Activated naive CD8-positive, alpha-beta T cell treated with anti-CD3 and anti-CD28 coated beads, Interleukin-2, amount 50 U/mL, for 24 hours (primary cell): ENCODE measurements at regions not wholly inside any gene's neighbourhood (a gene's known extent, or its start where the extent isn't known, plus 50 kb on each side); places are given as distances from the start of the nearest gene placed in this dataset.
"Not testable (repeated sequence)": the region's sequence is repeated elsewhere in the genome, so short reads cannot be mapped to it uniquely, and the experiment has no call there.

Experiments
- ATAC-seq: fragments of 150-1000 bp; cut with Tn5 transposase; one replicate; pipeline ENCODE4 v1.10.0; 2021
- DNase-seq: peaks from one replicate; pipeline ENCODE4 v3.0.0; 2021
- H3K27ac Mint-ChIP-seq: one replicate; pipeline ENCODE4 v1.8.0; 2021; ENCODE audit warnings: mild to moderate bottlenecking, mixed read lengths
- H3K27me3 Mint-ChIP-seq: one replicate; pipeline ENCODE4 v1.8.0; 2021; ENCODE audit warnings: mixed read lengths
- H3K36me3 Mint-ChIP-seq: one replicate; pipeline ENCODE4 v1.8.0; 2021; ENCODE audit warnings: low read depth, mixed read lengths
- H3K4me1 Mint-ChIP-seq: one replicate; pipeline ENCODE4 v1.8.0; 2021; ENCODE audit warnings: mixed read lengths
- H3K4me3 Mint-ChIP-seq: one replicate; pipeline ENCODE4 v1.8.0; 2021; ENCODE audit warnings: mild to moderate bottlenecking, moderate library complexity, mixed read lengths
- H3K9me3 Mint-ChIP-seq: one replicate; pipeline ENCODE4 v1.8.0; 2021; ENCODE audit warnings: mixed read lengths

- H3K9me3 Mint-ChIP-seq: no peaks in the 10 kb centered on the region
- no peaks in the 10 kb centered on the region for H3K4me1 Mint-ChIP-seq
- no peaks in the 10 kb centered on the region for H3K36me3 Mint-ChIP-seq
- peaks cover 6% of the 10 kb centered on the region for H3K27me3 Mint-ChIP-seq
- H3K27ac Mint-ChIP-seq: no peak overlapping the region
- DNase-seq (no peak), ATAC-seq (no peak)
- H3K4me3 Mint-ChIP-seq: no peak overlapping the region
Measured at GRCh38 chr13:109318945-109319590, 467.3 kb downstream of the IRS2 start.

DNA sequence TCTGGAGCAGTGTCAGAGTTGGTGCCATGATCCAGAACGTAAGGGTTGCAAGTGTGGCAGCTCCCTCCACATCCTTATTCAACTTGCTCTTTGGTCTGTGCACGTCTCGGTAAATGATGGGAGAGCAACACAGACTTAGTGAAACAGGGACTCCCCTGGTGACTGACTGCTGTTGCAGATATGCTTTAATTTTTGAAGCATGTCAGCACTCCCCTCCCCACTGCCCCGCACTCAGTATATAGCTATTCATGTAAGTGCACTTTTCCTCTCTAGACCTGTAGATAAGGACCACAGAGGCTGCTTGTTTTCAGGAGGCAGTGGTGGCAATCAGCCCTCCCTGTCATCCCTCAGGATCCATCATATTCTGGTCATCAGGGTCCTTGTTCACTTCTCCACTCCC, 470.9 kb downstream of the IRS2 start:
- H3K4me3 Mint-ChIP-seq: no peak overlapping the region
- H3K4me1 Mint-ChIP-seq: no peaks in the 10 kb centered on the region
- H3K27ac Mint-ChIP-seq: no peak overlapping the region
- peaks cover 5% of the 10 kb centered on the region for H3K27me3 Mint-ChIP-seq
- no peaks in the 10 kb centered on the region for H3K9me3 Mint-ChIP-seq
- H3K36me3 Mint-ChIP-seq: no peaks in the 10 kb centered on the region
- ATAC-seq (no peak), DNase-seq (no peak)

DNA sequence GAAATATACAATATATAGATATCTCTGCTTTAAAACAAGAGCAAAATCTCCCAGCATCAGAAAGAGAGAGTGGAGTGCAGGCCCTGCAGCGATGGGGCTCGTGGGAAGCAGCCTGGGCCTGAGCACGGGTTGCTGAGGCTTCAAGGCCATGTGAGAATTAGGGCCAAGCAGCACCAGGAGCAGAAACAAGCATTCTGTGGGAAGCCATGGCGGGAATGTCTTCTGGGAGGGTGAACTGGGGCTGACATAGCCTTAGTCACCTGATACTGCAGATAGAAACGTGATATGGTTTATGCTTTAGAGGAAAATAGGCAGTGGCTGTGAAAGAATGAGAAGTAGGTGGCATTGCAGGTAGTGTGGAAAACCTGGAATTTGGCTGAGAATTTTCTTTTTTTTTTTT, 472.3 kb downstream of the IRS2 start:
- DNase-seq (no peak), ATAC-seq (no peak)
- Mint-ChIP-seq H3K9me3 (no peaks in the 10 kb centered on the region), H3K27ac (no peak overlapping the region), H3K36me3 (no peaks in the 10 kb centered on the region), H3K4me1 (no peaks in the 10 kb centered on the region), H3K27me3 (no peaks in the 10 kb centered on the region), H3K4me3 (no peak overlapping the region)

DNA sequence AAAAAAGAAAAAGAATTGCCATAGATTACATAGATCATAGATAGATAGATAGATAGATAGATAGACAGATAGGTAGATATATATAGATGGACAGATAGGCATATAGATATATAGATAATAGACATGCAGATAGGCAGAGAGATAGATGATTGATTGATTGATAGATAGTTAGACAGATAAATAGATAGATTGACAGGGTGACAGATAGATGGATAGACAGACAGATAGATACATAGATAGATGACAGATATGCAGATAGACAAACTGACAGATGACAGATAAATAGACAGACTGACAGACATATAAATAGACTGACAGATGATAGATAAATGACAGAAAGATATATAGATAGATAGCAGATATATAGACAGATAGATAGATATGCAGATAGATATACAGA, 474.0 kb downstream of the IRS2 start:
- H3K4me1 Mint-ChIP-seq: no peaks in the 10 kb centered on the region
- no peak overlapping the region for H3K4me3 Mint-ChIP-seq
- no peak overlapping the region for H3K27ac Mint-ChIP-seq
- no peak for ATAC-seq
- H3K9me3 Mint-ChIP-seq: no peaks in the 10 kb centered on the region
- H3K36me3 Mint-ChIP-seq: no peaks in the 10 kb centered on the region
- H3K27me3 Mint-ChIP-seq: no peaks in the 10 kb centered on the region
- DNase-seq: no peak

GRCh38 chr13:109311431-109311976, 474.9 kb downstream of the IRS2 start:
- not testable (repeated sequence) for H3K4me3 Mint-ChIP-seq, DNase-seq, ATAC-seq, H3K27me3 Mint-ChIP-seq, H3K9me3 Mint-ChIP-seq, H3K4me1 Mint-ChIP-seq, H3K36me3 Mint-ChIP-seq, H3K27ac Mint-ChIP-seq

GRCh38 chr13:109309625-109310363, 476.6 kb downstream of the IRS2 start:
- Mint-ChIP-seq H3K4me3 (no peak overlapping the region), H3K36me3 (no peaks in the 10 kb centered on the region), H3K4me1 (no peaks in the 10 kb centered on the region), H3K27me3 (no peaks in the 10 kb centered on the region), H3K9me3 (no peaks in the 10 kb centered on the region), H3K27ac (no peak overlapping the region)
- ATAC-seq (no peak), DNase-seq (no peak)

- Mint-ChIP-seq H3K4me3 (no peak overlapping the region), H3K4me1 (no peaks in the 10 kb centered on the region), H3K27me3 (peaks cover under 1% of the 10 kb centered on the region), H3K27ac (no peak overlapping the region), H3K9me3 (no peaks in the 10 kb centered on the region), H3K36me3 (no peaks in the 10 kb centered on the region)
- ATAC-seq: no peak
- DNase-seq: no peak
Measured at GRCh38 chr13:109307027-109307426, 479.4 kb downstream of the IRS2 start.

DNA sequence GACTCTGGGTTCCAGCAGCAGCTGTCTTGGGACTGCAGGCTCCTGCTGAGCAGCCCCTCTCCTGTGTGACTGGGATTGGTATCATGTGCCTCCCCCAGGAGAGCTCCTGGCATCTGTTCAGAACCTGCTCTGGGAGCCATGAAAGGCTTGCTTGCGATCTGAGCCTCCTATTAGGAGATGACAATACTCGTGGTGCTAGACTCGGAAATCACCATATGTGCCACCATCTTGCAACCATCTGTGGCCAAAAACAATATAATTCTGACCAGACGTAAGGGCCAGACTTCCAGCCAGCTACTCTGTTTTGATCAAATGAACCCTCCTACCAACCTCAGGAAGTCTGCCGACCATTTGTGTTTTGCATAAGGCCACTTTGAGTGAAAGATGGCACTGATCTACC, 484.7 kb downstream of the IRS2 start:
- peaks cover 2% of the 10 kb centered on the region for H3K27me3 Mint-ChIP-seq
- no peaks in the 10 kb centered on the region for H3K36me3 Mint-ChIP-seq
- no peak overlapping the region for H3K4me3 Mint-ChIP-seq
- ATAC-seq (no peak), DNase-seq (no peak)
- H3K9me3 Mint-ChIP-seq: no peaks in the 10 kb centered on the region
- H3K27ac Mint-ChIP-seq: no peak overlapping the region
- no peaks in the 10 kb centered on the region for H3K4me1 Mint-ChIP-seq

GRCh38 chr13:109301276-109301675, 485.1 kb downstream of the IRS2 start:
- Mint-ChIP-seq H3K27me3 (peaks cover 2% of the 10 kb centered on the region), H3K9me3 (no peaks in the 10 kb centered on the region), H3K4me1 (no peaks in the 10 kb centered on the region), H3K27ac (no peak overlapping the region), H3K36me3 (no peaks in the 10 kb centered on the region), H3K4me3 (no peak overlapping the region)
- ATAC-seq: no peak
- DNase-seq: no peak

- Mint-ChIP-seq H3K4me1 (no peaks in the 10 kb centered on the region), H3K36me3 (peaks cover 1% of the 10 kb centered on the region), H3K27ac (no peak overlapping the region), H3K27me3 (peaks cover 2% of the 10 kb centered on the region), H3K9me3 (no peaks in the 10 kb centered on the region), H3K4me3 (no peak overlapping the region)
- ATAC-seq (no peak), DNase-seq (no peak)
Measured at GRCh38 chr13:109297628-109298027, 488.8 kb downstream of the IRS2 start.

GRCh38 chr13:109293166-109293565, 493.2 kb downstream of the IRS2 start:
- no peaks in the 10 kb centered on the region for H3K4me1 Mint-ChIP-seq

DNA sequence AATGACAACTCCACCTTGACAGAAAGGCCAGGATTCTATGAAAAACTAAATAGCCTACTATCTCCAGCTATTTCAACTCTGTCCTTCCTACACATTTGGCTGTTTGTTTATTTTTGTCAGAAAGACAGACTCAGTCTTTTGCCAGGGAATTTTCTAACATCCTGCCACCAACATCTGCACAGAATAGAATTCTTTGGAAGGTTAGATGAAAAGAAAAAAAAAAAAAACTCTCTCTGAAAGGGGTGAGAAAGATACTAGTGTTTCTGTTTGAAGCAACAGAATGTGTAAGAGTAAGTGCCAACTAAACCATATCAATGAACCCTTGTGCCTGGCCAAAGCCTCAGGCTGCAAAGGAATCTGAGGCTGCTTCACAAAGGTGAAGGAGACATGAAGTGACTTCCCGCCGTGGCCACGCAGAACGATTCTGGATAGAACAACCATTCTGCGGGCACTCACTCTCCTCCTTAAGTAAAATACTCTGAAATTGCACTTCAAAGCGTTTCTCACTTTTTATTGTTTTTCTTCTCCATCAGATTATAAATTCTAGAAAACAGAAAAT, 498.2 kb downstream of the IRS2 start:
- no peaks in the 10 kb centered on the region for H3K4me1 Mint-ChIP-seq
- H3K27me3 Mint-ChIP-seq: peaks cover 3% of the 10 kb centered on the region
- H3K27ac Mint-ChIP-seq: no peak overlapping the region
- H3K36me3 Mint-ChIP-seq: no peaks in the 10 kb centered on the region
- H3K4me3 Mint-ChIP-seq: no peak overlapping the region
- ATAC-seq: no peak
- DNase-seq: no peak
- peaks cover 4% of the 10 kb centered on the region for H3K9me3 Mint-ChIP-seq

More at GRCh38 chr13:109293166-109293565, 493.2 kb downstream of the IRS2 start:
- ATAC-seq (no peak), DNase-seq (no peak)
- Mint-ChIP-seq H3K36me3 (peaks cover 1% of the 10 kb centered on the region), H3K27me3 (no peaks in the 10 kb centered on the region), H3K9me3 (peaks cover 4% of the 10 kb centered on the region), H3K27ac (no peak overlapping the region), H3K4me3 (no peak overlapping the region)

DNA sequence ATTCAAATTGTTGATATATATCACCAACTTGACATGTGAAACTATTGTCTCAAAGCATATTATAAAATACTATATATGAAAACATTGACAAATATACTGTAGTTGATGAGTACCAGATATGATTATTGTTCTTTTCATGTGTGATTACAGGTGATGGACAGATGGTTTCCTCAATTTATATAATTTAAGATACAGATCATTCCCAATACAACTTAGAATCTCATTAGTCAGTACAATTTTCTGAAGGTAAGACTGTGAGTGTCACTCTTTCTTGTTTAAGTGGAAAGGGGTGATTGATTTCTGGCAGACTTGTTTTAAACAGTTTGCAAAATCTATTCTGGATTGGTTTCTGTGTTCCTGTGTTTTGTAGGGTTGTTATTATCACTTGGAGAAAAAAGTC, 498.8 kb downstream of the IRS2 start:
- Mint-ChIP-seq H3K4me3 (no peak overlapping the region), H3K27me3 (peaks cover 3% of the 10 kb centered on the region), H3K36me3 (no peaks in the 10 kb centered on the region), H3K9me3 (peaks cover 4% of the 10 kb centered on the region), H3K27ac (no peak overlapping the region), H3K4me1 (no peaks in the 10 kb centered on the region)
- ATAC-seq (no peak), DNase-seq (no peak)

DNA sequence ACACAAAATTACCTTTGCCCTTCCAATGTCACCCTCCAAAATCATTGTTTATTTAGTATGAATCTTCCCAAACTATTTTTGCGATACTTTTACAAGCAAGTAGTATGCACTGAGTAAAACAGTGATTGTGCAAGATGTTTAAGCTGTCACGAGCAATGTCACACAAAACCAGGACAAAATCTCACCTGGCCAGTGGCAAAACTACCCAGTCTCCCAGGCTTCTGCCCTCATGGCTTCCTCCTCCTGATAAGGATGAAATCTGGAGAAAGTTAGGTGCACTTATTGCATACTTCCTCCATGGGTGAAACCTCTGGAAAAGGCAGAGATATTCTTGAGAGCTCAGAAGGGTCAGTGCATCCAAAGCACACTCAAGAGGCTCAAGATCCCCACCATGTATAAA, 500.8 kb downstream of the IRS2 start:
- no peaks in the 10 kb centered on the region for H3K4me1 Mint-ChIP-seq
- H3K27me3 Mint-ChIP-seq: peaks cover 5% of the 10 kb centered on the region
- no peaks in the 10 kb centered on the region for H3K36me3 Mint-ChIP-seq
- DNase-seq: no peak
- H3K9me3 Mint-ChIP-seq: no peaks in the 10 kb centered on the region
- ATAC-seq: no peak
- H3K4me3 Mint-ChIP-seq: no peak overlapping the region
- H3K27ac Mint-ChIP-seq: no peak overlapping the region
